C4-2B (cell line): ENCODE measurements at regions not wholly inside any gene's neighbourhood (a gene's known extent, or its start where the extent isn't known, plus 50 kb on each side); places are given as distances from the start of the nearest gene placed in this dataset.

Source experiments
- CTCF ChIP-seq: fragments of 450-650 bp; conservative IDR thresholded peaks from 2 replicates; pipeline ENCODE4 v1.5.1; 2017; ENCODE audit warnings: mild to moderate bottlenecking
- ZFX ChIP-seq: fragments of 450-650 bp; IDR thresholded peaks from 2 replicates; pipeline ENCODE4 v1.6.1; 2017

- no peak for TF ChIP-seq CTCF
- TF ChIP-seq ZFX, result no peak
These were observed 178.9 kb downstream of the UACA start for GRCh38 chr15:70584441-70584837.
